H1 (cell line): ENCODE measurements at regions not wholly inside any gene's neighbourhood (a gene's known extent, or its start where the extent isn't known, plus 50 kb on each side); places are given as distances from the start of the nearest gene placed in this dataset.

Experiments
- CTCF ChIA-PET: fragments of 300-600 bp; sonication (Branson Sonifier 250); formaldehyde crosslinking; loops from one replicate; lab custom pipeline; 2021; ENCODE audit not compliant: partially characterized antibody; lab: Charles Lee
- POLR2A ChIA-PET: fragments of 300-600 bp; sonication (Branson Sonifier 250); formaldehyde crosslinking; loops from one replicate; lab custom pipeline; 2021; ENCODE audit warnings: inconsistent platforms; ENCODE audit not compliant: partially characterized antibody; lab: Charles Lee
- DNase-seq, 2 experiments: peaks; one replicate each; pipeline versions ENCODE4 v3.0.0 to v3.0.0-alpha.2; 2010 to 2022; ENCODE audit warnings: low spot score in 2 of 2, low read depth in 1 of 2, mixed read lengths in 1 of 2
- FAIRE-seq: peaks from 2 replicates; lab custom pipeline; 2011; peaks lifted over from hg19 to GRCh38; lab: Jason Lieb, UNC
- H2AFZ ChIP-seq: 2 replicates; pipeline ENCODE4 v1.8.1; 2012; ENCODE audit warnings: low read length, inconsistent platforms
- H2AK5ac ChIP-seq: 2 replicates; pipeline ENCODE4 v1.6.1; 2013; ENCODE audit warnings: low read depth, low read length
- H2BK120ac ChIP-seq: replicated peaks from 2 replicates; pipeline ENCODE3; 2013; ENCODE audit warnings: low read depth, low read length, inconsistent platforms
- H2BK12ac ChIP-seq: 2 replicates; pipeline ENCODE4 v1.6.1; 2013; ENCODE audit warnings: low read depth, low read length
- H2BK15ac ChIP-seq: 2 replicates; pipeline ENCODE4 v1.6.1; 2013; ENCODE audit warnings: low read length
- H2BK20ac ChIP-seq: 2 replicates; pipeline ENCODE4 v1.6.1; 2013; ENCODE audit warnings: low read length
- H2BK5ac ChIP-seq: 2 replicates; pipeline ENCODE4 v1.6.1; 2013; ENCODE audit warnings: low read depth, low read length
- H3K14ac ChIP-seq: 2 replicates; pipeline ENCODE4 v1.6.1; 2013; ENCODE audit warnings: inconsistent platforms; ENCODE audit not compliant: insufficient read length
- H3K18ac ChIP-seq: 2 replicates; pipeline ENCODE4 v1.6.1; 2013; ENCODE audit warnings: low read length; ENCODE audit errors: extremely low read depth
- H3K23ac ChIP-seq: 2 replicates; pipeline ENCODE4 v1.6.1; 2013; ENCODE audit warnings: inconsistent platforms; ENCODE audit not compliant: insufficient read length
- H3K23me2 ChIP-seq: 2 replicates; pipeline ENCODE4 v1.6.1; 2013; ENCODE audit warnings: low read depth, low read length
- H3K27ac ChIP-seq: 2 replicates; pipeline ENCODE4 v1.6.1; 2011; ENCODE audit warnings: low read depth, low read length, inconsistent platforms
- H3K27me3 ChIP-seq, 4 experiments: replicated peaks in 1 of 4; 1 replicate in 1 of 4; 2 replicates in 3 of 4; pipeline versions ENCODE4 v1.6.1 to v1.8.1; 2011 to 2013; ENCODE audit warnings: low read length in 3 of 4, mild to moderate bottlenecking in 3 of 4, inconsistent platforms in 2 of 4, mixed read lengths in 2 of 4, moderate library complexity in 1 of 4; ENCODE audit not compliant: control insufficient read depth in 3 of 4, insufficient read depth in 3 of 4; ENCODE audit errors: extremely low read depth in 1 of 4
- H3K36me3 ChIP-seq, 4 experiments: 2 replicates each; pipeline versions ENCODE4 v1.6.1 to v1.8.1; 2011 to 2013; ENCODE audit warnings: mild to moderate bottlenecking in 4 of 4, low read length in 3 of 4, moderate library complexity in 2 of 4, control low read depth in 1 of 4, inconsistent platforms in 1 of 4; ENCODE audit not compliant: insufficient read depth in 4 of 4, control insufficient read depth in 2 of 4
- H3K4ac ChIP-seq: replicated peaks from 2 replicates; pipeline ENCODE3; 2013; ENCODE audit warnings: low read length, low read depth, mixed read lengths, inconsistent platforms; ENCODE audit not compliant: insufficient read length
- H3K4me1 ChIP-seq, 4 experiments: replicated peaks in 1 of 4; 1 replicate in 1 of 4; 2 replicates in 3 of 4; pipeline versions ENCODE4 v1.6.1 to v1.8.1; 2011 to 2013; ENCODE audit warnings: low read length in 3 of 4, inconsistent platforms in 2 of 4, mixed read lengths in 1 of 4; ENCODE audit not compliant: insufficient read depth in 4 of 4, control insufficient read depth in 3 of 4
- H3K4me2 ChIP-seq, 2 experiments: 2 replicates each; pipeline versions ENCODE4 v1.6.1 to v1.8.1; 2011 to 2013; ENCODE audit warnings: low read depth in 2 of 2, low read length in 2 of 2, control low read depth in 1 of 2, inconsistent platforms in 1 of 2, mild to moderate bottlenecking in 1 of 2; ENCODE audit not compliant: insufficient read depth in 1 of 2
- H3K4me3 ChIP-seq, 4 experiments: fragments of 200-600, 300-600 bp in 1 of 4; sonication (generic), shearing (Covaris generic), sonication (Bioruptor Twin) in 1 of 4; 2 replicates each; pipeline versions ENCODE4 v1.5.1 to v1.8.1; 2011 to 2016; ENCODE audit warnings: low read length in 4 of 4, low read depth in 3 of 4, control low read depth in 2 of 4, inconsistent platforms in 2 of 4, mild to moderate bottlenecking in 2 of 4, mixed read lengths in 1 of 4, moderate library complexity in 1 of 4; ENCODE audit not compliant: insufficient read depth in 2 of 4; ENCODE audit errors: extremely low read depth in 1 of 4
- H3K56ac ChIP-seq: replicated peaks from 2 replicates; pipeline ENCODE3; 2013; ENCODE audit warnings: low read depth, mild to moderate bottlenecking, mixed read lengths, low read length, inconsistent platforms; ENCODE audit not compliant: insufficient read length
- H3K79me1 ChIP-seq: 2 replicates; pipeline ENCODE4 v1.6.1; 2013; ENCODE audit warnings: low read depth, low read length, control low read depth
- H3K79me2 ChIP-seq, 2 experiments: 2 replicates each; pipeline versions ENCODE4 v1.6.1 to v1.8.1; 2012 to 2013; ENCODE audit warnings: low read length in 2 of 2, mild to moderate bottlenecking in 2 of 2, inconsistent platforms in 1 of 2; ENCODE audit not compliant: insufficient read depth in 2 of 2, control insufficient read depth in 1 of 2
- H3K9ac ChIP-seq, 4 experiments: replicated peaks in 1 of 4; 1 replicate in 1 of 4; 2 replicates in 3 of 4; pipeline versions ENCODE4 v1.6.1 to v1.8.1; 2011 to 2013; ENCODE audit warnings: low read depth in 3 of 4, low read length in 3 of 4, control low read depth in 2 of 4, mild to moderate bottlenecking in 2 of 4, moderate library complexity in 2 of 4, inconsistent platforms in 1 of 4; ENCODE audit errors: extremely low read depth in 1 of 4
- H3K9me3 ChIP-seq, 2 experiments: 2 replicates each; pipeline versions ENCODE4 v1.6.1 to v1.8.1; 2012 to 2013; ENCODE audit warnings: mild to moderate bottlenecking in 2 of 2, moderate library complexity in 2 of 2, control low read depth in 1 of 2, inconsistent platforms in 1 of 2, low read depth in 1 of 2, low read length in 1 of 2, mixed read lengths in 1 of 2; ENCODE audit not compliant: insufficient read depth in 2 of 2
- H4K20me1 ChIP-seq, 2 experiments: replicated peaks in 1 of 2; 2 replicates each; pipeline versions ENCODE3 to v1.8.1; 2011 to 2013; ENCODE audit warnings: inconsistent platforms in 2 of 2, low read length in 2 of 2, mild to moderate bottlenecking in 1 of 2; ENCODE audit not compliant: insufficient read depth in 2 of 2, control insufficient read depth in 1 of 2
- H4K5ac ChIP-seq: 2 replicates; pipeline ENCODE4 v1.6.1; 2013; ENCODE audit warnings: low read length, low read depth, mixed read lengths, inconsistent platforms; ENCODE audit not compliant: insufficient read length
- H4K8ac ChIP-seq: 2 replicates; pipeline ENCODE4 v1.8.0; 2013; ENCODE audit warnings: mild to moderate bottlenecking, moderate library complexity, low read length, inconsistent platforms; ENCODE audit not compliant: insufficient read depth; ENCODE audit errors: extremely low read depth
- H4K91ac ChIP-seq: replicated peaks from 2 replicates; pipeline ENCODE3; 2013; ENCODE audit warnings: low read length, mixed read lengths, inconsistent platforms; ENCODE audit not compliant: insufficient read length
- GABPA ChIP-seq: IDR thresholded peaks from 2 replicates; pipeline ENCODE4 v1.6.1; 2011; ENCODE audit warnings: mild to moderate bottlenecking, low read length, moderate library complexity, borderline replicate concordance; ENCODE audit not compliant: insufficient read depth
- JUN ChIP-seq: IDR thresholded peaks from 2 replicates; pipeline ENCODE4 v1.6.1; 2011; ENCODE audit warnings: low read depth, mild to moderate bottlenecking, improper control_type of control experiment, low read length
- TAF1 ChIP-seq: IDR thresholded peaks from 2 replicates; pipeline ENCODE4 v1.6.1; 2011; ENCODE audit warnings: mild to moderate bottlenecking, low read depth, low read length
- WGBS, 2 experiments: shearing (Covaris generic) in 1 of 2; methylation state at CpG; one replicate each; pipeline versions ENCODE4 v1.1.6 to v1.1.7; 2013 to 2015; ENCODE audit warnings: low lambda C conversion rate in 2 of 2, mixed read lengths in 2 of 2, inconsistent platforms in 1 of 2, low coverage in 1 of 2, missing lambda C conversion rate in 1 of 2; ENCODE audit not compliant: insufficient replicate concordance in 2 of 2, insufficient coverage in 1 of 2, insufficient read length in 1 of 2; ENCODE audit errors: extremely low coverage in 1 of 2, missing lambda C conversion rate in 1 of 2; 5-methylcytosine and 5-hydroxymethylcytosine counted together

DNA sequence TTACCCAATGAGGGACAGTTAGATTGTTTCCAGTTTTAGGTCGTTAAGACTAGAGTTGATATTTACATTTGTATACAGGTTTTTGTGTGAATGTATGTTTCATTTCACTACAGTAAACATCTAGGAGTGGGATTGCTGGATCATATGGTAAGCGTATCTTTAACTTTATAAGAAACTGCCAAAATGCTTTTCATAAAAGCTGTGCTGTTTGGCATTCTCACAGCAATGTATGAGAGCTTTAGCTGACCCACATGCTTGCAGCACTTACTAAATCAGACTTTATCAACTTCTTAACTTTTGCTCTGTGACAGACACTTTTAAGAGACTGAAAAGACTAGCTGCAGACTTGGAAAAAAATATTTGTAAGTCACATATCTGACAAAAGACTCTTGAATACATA is 262.5 kb upstream of the PELI2 start:
- Histone ChIP-seq H2BK15ac (no peak overlapping the region), H3K18ac (no peak overlapping the region), H3K4ac (no peak overlapping the region), H3K23me2 (no peaks in the 10 kb centered on the region; the same call in 1 of the 2 replicates), H3K4me1 (no peaks in the 10 kb centered on the region), H3K4me3 (no peak overlapping the region), H2BK12ac (no peak overlapping the region), H3K27me3 (no peaks in the 10 kb centered on the region), H3K9me3 (peaks cover 3 to 11% of the 10 kb centered on the region in 2 experiments; a peak in 1 of 4 replicates), H2AFZ (no peak overlapping the region), H3K23ac (no peak overlapping the region), H4K20me1 (no peaks in the 10 kb centered on the region), H3K79me2 (no peaks in the 10 kb centered on the region), H2BK20ac (no peak overlapping the region), H2BK120ac (no peak overlapping the region), H2AK5ac (no peak overlapping the region), H4K91ac (no peak overlapping the region), H3K56ac (no peak overlapping the region), H3K36me3 (no peaks in the 10 kb centered on the region), H3K9ac (no peak overlapping the region), H4K5ac (no peak overlapping the region), H4K8ac (no peak overlapping the region), H3K27ac (no peak overlapping the region), H3K79me1 (no peaks in the 10 kb centered on the region), H2BK5ac (no peak overlapping the region), H3K14ac (no peak overlapping the region), H3K4me2 (no peak overlapping the region)
- no peak for FAIRE-seq
- WGBS, 2 experiments = 91% methylated on average over 2 of the region's 2 CpGs; no CpG with 5 or more reads in 1 of the 2 experiments
- no peak for DNase-seq
- TF ChIP-seq TAF1 (no peak), JUN (no peak), GABPA (no peak)
- ChIA-PET CTCF (interaction anchor here (1.0 to 1.6 kb wide), 4 partner anchors 9 to 635 kb away, joined by 3 to 4 read pairs (median 4); no protein-coding TSS in a partner anchor), POLR2A (no interaction called here)
